Pancreas (tissue), 10 donors: ENCODE measurements at regions not wholly inside any gene's neighbourhood (a gene's known extent, or its start where the extent isn't known, plus 50 kb on each side); places are given as distances from the start of the nearest gene placed in this dataset.

Experiments
- ATAC-seq, 4 donors: fragments of 200-7000 bp; cut with Tn5 transposase; one replicate each; pipeline versions ENCODE4 v1.8.0 to v1.9.1; 2020; ENCODE audit warnings: mild to moderate bottlenecking in 4 of 4, moderate library complexity in 4 of 4
- DNase-seq, 6 donors: peaks; one replicate each; pipeline ENCODE4 v3.0.0-alpha.2; 2020
- FAIRE-seq: peaks from 2 replicates; lab custom pipeline; 2012; peaks lifted over from hg19 to GRCh38; lab: Jason Lieb, UNC
- H3K27ac ChIP-seq, 4 donors: fragments of 200-600 bp; sonication (generic); 1 replicate in 3 of 4; 2 replicates in 1 of 4; pipeline versions ENCODE4 v1.5.0 to v1.8.0; 2020
- H3K27me3 ChIP-seq, 4 donors: fragments of 200-600 bp; one replicate each; pipeline ENCODE4 v1.8.0; 2021
- H3K36me3 ChIP-seq, 3 donors: fragments of 200-600 bp; sonication (generic) in 1 of 3; one replicate each; pipeline versions ENCODE4 v1.5.0 to v1.8.0; 2020 to 2021
- H3K4me1 ChIP-seq, 3 donors: fragments of 200-600 bp; one replicate each; pipeline ENCODE4 v1.8.0; 2021
- H3K4me3 ChIP-seq, 4 donors: fragments of 200-600 bp; sonication (generic) in 2 of 4; one replicate each; pipeline versions ENCODE4 v1.5.0 to v1.8.0; 2020 to 2021
- H3K9me3 ChIP-seq, 4 donors: fragments of 200-600 bp; one replicate each; pipeline ENCODE4 v1.8.0; 2021
- WGBS, 2 donors: extraction: QIAGEN DNeasy Blood & Tissue Kit; methylation state at CpG; one replicate each; pipeline ENCODE4 v1.1.7; 2013; 5-methylcytosine and 5-hydroxymethylcytosine counted together
- intact Hi-C, 3 donors: fragments of 100-400 bp; cut with DNase I; formaldehyde crosslinking; loops; one replicate each; pipeline versions ENCODE4 v1.11.1 to v1.14.2; 2022
- TF ChIP-seq, protein P1 (sequence below), 4 donors: fragments of 200-600 bp; sonication (generic) in 3 of 4; IDR thresholded peaks; one replicate each; pipeline versions ENCODE4 v1.5.0 to v1.8.0; 2021; ENCODE audit warnings: antibody characterized with exemption in 4 of 4
- donor health status: healthy with polysubstance abuse.
- donor health status: DM: no; HTN: no; CAD: no; lungs with moderate emphysema.
- donor health status: DM: no; HTN: no; CAD: no.
- donor health status: control.
- donor health status: control.
- donor health status: Bipolar disorder and iron deficiency.
- donor health status: DM: yes; HTN: yes; CAD: no.
- donor health status: DM: no; HTN: no; CAD: no.
- donor health status: DM: no; HTN: no; CAD: no.
- donor health status: DM: yes; HTN: yes; CAD: no.

DNA sequence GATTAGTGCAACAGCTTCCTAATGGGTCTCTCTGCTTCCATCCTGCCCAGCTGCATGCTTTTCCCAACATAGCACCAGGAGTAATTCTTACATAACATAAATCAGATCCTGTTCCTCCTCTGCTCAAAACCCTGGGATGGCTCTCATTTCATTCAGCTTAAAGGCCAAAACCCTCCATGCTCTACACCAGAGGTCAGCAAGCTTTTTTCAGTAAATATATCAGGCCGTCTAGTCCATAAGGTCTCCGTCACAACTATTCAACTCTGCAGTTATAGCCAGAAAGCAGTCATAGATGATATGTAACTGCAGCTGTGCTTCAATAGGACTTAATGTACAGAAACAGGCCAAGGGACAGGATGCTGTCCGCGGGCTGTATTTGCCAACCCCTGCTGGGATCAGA, 202.8 kb upstream of the UBE2E2 start:
- DNase-seq (no peak), FAIRE-seq (no peak), ATAC-seq (no peak)
- TF ChIP-seq, protein P1, sequence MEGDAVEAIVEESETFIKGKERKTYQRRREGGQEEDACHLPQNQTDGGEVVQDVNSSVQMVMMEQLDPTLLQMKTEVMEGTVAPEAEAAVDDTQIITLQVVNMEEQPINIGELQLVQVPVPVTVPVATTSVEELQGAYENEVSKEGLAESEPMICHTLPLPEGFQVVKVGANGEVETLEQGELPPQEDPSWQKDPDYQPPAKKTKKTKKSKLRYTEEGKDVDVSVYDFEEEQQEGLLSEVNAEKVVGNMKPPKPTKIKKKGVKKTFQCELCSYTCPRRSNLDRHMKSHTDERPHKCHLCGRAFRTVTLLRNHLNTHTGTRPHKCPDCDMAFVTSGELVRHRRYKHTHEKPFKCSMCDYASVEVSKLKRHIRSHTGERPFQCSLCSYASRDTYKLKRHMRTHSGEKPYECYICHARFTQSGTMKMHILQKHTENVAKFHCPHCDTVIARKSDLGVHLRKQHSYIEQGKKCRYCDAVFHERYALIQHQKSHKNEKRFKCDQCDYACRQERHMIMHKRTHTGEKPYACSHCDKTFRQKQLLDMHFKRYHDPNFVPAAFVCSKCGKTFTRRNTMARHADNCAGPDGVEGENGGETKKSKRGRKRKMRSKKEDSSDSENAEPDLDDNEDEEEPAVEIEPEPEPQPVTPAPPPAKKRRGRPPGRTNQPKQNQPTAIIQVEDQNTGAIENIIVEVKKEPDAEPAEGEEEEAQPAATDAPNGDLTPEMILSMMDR (IDR thresholded peaks at IDR 0.05): no peak
- intact Hi-C loops: no loop called here
- Histone ChIP-seq H3K4me1 (peaks cover 0 to 2% (median 0%) of the 10 kb centered on the region in 3 donors), H3K36me3 (no peaks in the 10 kb centered on the region), H3K9me3 (no peaks in the 10 kb centered on the region), H3K27ac (no peak overlapping the region), H3K4me3 (no peak overlapping the region), H3K27me3 (no peaks in the 10 kb centered on the region)
- WGBS, 2 donors: 82 to 90% methylated on average over 4 of the region's 4 CpGs

DNA sequence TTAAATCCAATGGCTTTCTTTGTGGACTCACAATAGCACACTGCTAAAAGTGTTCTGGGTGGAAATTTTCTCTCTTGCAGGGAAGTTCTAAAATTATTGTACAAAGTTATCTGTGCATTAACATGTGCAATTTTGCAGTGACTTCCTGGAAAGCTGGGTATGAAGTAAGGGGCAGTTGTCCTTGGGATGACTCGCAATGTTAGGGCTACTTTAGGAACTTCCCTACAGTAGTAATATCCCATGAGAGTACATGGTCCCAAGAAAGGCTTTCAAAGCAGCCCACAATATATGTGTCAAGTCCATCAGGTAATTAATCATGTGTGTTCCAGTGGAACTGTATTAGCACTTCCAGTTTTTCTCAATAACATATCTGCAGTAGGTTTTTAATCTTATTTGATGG, 201.0 kb upstream of the UBE2E2 start:
- Histone ChIP-seq H3K9me3 (no peaks in the 10 kb centered on the region), H3K27ac (no peak overlapping the region), H3K36me3 (no peaks in the 10 kb centered on the region), H3K4me1 (peaks cover 0 to 2% (median 0%) of the 10 kb centered on the region in 3 donors), H3K4me3 (no peak overlapping the region), H3K27me3 (no peaks in the 10 kb centered on the region)
- WGBS, 2 donors: 71% methylated on average over 1 of the region's 1 CpG
- no peak for DNase-seq
- FAIRE-seq: no peak
- intact Hi-C loops: no loop called here
- ATAC-seq: no peak
- TF ChIP-seq, protein P1 (IDR thresholded peaks at IDR 0.05): no peak

DNA sequence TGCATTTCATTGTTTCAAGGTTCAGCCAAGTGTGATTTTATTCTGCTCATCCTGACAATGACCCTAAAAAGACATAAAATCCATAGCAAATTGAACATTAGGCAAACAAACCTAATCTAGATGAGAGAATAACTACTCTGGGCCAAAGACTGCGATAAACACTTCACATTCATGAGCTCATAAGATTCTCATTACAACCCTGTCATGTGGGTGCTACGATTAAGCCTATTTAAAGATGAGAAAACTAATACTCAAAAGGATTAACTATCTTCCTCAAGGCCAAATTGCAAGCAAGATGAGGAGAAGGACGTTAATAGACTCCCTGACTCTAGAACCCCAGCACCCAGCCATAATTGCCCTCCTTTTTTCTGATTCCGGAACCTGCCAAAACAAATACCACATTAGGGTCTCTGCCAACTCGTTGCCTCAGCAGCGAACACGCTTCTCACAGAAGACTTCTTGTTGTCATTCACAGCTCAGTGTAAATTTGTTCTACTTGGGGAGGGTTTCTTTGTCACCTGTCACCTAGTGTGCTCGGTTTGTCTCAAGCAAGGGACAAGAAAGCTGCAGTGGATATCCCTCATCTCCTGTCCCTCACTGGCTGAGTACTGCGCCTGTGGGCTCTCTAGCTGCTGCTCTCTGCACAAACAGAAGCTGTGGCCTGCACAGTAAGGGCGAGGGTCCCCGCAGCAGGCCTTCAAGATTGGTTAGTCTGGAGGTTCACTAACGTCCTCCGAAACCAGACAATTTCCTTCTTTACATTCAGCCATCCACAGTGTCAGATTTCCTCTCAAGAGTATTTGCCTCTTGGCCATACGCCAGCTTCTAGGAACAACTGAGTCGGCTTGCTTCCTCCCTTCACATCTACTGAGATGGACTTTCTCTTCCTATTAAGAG, 200.0 kb upstream of the UBE2E2 start:
- no peak for FAIRE-seq
- no peaks in the 10 kb centered on the region for H3K9me3 ChIP-seq
- H3K27me3 ChIP-seq: no peaks in the 10 kb centered on the region
- TF ChIP-seq, protein P1 (IDR thresholded peaks at IDR 0.05): no peak
- H3K27ac ChIP-seq: no peak overlapping the region
- peak in 1 of 6 donors; percentile 28 for DNase-seq
- H3K4me3 ChIP-seq: no peak overlapping the region
- no peaks in the 10 kb centered on the region for H3K36me3 ChIP-seq
- peak in 3 of 4 donors; percentile 63 to 78 (median 70) for ATAC-seq
- WGBS, 2 donors: 28 to 30% methylated on average over 15 of the region's 15 CpGs
- peaks cover 0 to 2% (median 0%) of the 10 kb centered on the region in 3 donors for H3K4me1 ChIP-seq
- intact Hi-C loops: no loop called here

DNA sequence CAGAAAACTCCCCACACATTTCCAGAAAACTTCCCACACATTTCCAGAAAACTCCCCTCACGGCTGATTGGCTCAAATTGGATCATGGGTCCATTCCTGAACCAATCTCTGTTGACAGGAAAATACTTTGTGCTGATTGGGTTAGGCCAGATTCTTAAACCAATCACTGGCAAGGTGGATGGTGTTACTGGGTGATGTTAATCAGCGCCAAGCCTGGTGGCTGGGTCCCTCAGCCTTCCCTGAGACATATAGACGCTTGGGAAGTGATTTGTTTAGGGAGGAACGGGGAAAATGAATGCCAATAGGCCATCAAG, 199.4 kb upstream of the UBE2E2 start:
- 93% methylated on average over 4 of the region's 4 CpGs for WGBS, 2 donors
- ATAC-seq (no peak), FAIRE-seq (no peak), DNase-seq (no peak)
- intact Hi-C loops: no loop called here
- peaks cover 0 to 2% (median 0%) of the 10 kb centered on the region in 3 donors for H3K4me1 ChIP-seq
- no peaks in the 10 kb centered on the region for H3K27me3 ChIP-seq
- TF ChIP-seq, protein P1 (IDR thresholded peaks at IDR 0.05): no peak
- no peaks in the 10 kb centered on the region for H3K36me3 ChIP-seq
- no peak overlapping the region for H3K27ac ChIP-seq
- H3K9me3 ChIP-seq: no peaks in the 10 kb centered on the region
- H3K4me3 ChIP-seq: no peak overlapping the region

DNA sequence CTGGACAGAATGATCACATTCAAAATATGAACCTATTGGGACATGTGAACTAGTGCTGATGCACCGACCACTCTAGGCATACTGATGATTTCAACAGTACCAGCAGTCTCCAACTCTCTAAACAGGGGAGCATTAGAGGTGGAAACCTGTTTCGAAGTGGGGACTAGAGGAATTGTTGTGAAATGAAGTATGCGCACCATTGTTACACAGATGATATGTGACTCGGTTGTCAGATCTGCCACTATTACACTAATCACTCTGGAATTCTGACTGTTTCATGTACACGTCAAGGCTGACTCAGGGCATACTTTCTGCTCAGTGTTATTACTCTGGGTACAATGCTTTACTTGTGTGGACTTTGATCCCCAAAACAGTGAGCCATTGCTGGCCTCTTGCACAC, 198.2 kb upstream of the UBE2E2 start:
- DNase-seq: no peak
- no peak for FAIRE-seq
- H3K9me3 ChIP-seq: no peaks in the 10 kb centered on the region
- TF ChIP-seq, protein P1 (IDR thresholded peaks at IDR 0.05): no peak
- H3K27ac ChIP-seq: no peak overlapping the region
- H3K4me3 ChIP-seq: no peak overlapping the region
- 79 to 83% methylated on average over 5 of the region's 5 CpGs for WGBS, 2 donors
- peaks cover 0 to 2% (median 0%) of the 10 kb centered on the region in 3 donors for H3K4me1 ChIP-seq
- no peaks in the 10 kb centered on the region for H3K27me3 ChIP-seq
- ATAC-seq: peak in 1 of 4 donors; percentile 28
- intact Hi-C loops: no loop called here
- no peaks in the 10 kb centered on the region for H3K36me3 ChIP-seq
